ENCODE measurements at regions not wholly inside any gene's neighbourhood (a gene's known extent, or its start where the extent isn't known, plus 50 kb on each side); places are given as distances from the start of the nearest gene placed in this dataset.

DNA sequence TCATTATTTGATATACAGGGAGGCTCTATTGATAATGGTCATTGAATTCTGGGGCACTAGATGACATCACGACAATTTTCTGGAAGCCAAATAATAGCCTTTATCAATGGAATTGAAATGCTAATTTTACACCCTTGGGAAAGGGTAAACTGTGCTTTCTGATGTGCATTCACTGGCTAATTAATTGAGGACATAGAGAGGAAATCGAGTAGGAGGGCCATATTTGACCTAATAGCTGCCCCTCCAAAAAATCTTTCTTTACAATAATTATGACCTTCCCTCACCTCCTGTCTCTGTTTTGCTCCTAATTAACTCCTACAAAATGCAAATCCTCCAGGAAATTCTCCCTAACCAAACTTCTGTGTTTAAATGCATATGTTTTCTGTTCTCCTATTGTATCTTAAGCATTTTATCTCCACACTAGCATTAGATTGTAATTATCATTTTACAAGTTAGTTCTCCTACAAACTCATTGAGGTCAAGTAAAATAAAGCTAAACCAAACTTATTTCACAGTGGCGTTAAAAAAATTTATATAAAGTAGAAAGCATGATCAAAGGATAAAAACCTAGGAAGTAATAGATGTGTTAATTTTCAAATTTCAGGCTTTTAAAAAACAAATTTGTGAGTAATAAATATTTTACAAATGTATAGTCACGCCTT lies 1414.0 kb upstream of the AGA start:
- no peak for DNase-seq

DNA sequence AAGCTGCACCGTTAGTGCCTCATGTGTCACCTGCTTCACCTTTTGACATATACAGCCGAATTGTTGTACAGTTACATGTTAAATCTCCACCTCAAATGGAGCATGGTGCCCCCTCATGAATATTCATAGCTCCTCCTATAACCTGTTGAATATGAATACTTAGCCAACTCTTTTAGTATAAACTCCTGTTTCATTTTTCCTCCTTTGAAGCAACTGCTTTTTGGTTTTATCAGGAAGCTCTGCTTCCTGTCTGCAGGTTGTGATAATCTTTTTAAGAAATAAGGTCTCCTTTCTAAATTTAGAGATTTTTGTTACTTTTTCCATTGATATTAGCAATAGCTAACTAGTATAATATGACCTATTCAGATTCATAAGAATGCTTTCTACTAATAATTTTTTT lies 1429.2 kb upstream of the AGA start:
- DNase-seq: no peak

DNA sequence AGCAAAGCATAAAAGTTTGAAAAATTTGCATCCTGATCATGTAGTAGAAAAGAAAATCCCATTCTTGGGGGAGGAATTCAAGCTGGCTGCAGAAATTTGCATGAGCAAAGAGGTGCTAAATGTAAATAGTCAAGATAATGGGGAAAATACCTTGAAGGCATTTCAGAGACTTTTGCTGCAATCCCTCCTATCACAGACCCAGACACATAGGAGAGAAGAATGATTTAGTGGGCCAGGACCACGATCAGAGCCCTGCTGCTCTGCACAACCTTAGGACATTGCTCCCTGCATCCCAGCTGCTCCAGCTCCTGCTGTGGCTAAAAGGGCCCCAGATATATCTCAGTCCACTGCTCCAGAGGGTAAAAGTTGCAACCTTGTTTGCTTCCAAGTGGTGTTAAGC lies 1439.7 kb upstream of the AGA start:
- DNase-seq: no peak

- no peak for DNase-seq
Measured at GRCh38 chr4:178894126-178894525, 1451.9 kb upstream of the AGA start.

DNA sequence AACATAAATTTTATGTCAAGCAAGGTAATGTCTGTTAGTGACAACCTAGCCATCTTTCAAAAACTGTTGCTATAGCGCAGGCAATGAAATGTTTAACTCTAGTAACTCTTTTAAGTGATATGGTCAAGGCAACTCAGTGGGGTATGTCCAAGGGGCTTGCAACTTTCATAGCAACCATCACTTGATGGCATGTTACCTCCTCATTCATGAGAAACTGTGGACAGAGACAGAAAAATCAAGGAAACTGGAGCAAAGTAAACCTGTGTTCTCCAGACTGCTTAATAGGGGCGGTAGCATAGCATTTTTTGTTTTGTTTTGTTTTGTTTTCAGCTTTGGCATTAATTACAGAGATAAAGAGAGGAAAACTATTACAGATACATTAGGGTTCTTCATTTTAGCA lies 1456.8 kb upstream of the AGA start:
- no peak for DNase-seq

GRCh38 chr4:178917756-178918155 lies 1475.5 kb upstream of the AGA start:
- no peak for DNase-seq

GRCh38 chr4:178937130-178937529 lies 1494.9 kb upstream of the AGA start:
- DNase-seq: no peak

DNA sequence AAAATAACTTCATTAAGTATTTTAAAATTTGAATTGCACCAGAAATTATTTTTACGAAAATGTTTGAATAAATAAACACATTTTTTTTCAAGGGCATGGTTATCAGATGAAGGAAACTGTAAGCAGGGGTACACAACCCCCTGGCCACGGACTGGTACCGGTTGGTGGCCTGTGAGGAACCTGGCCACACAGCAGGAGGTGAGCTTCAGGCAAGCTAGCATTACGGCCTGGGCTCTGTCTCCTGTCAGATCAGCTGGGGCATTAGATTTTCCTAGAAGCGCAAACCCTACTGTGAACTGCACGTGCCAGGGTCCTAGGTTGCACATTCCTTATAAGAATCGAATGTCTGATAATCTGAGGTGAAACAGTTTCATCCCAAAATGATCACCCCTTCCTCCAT lies 1499.7 kb upstream of the AGA start:
- DNase-seq: no peak

GRCh38 chr4:178953447-178954120 lies 1511.3 kb upstream of the AGA start:
- DNase-seq: no peak

DNA sequence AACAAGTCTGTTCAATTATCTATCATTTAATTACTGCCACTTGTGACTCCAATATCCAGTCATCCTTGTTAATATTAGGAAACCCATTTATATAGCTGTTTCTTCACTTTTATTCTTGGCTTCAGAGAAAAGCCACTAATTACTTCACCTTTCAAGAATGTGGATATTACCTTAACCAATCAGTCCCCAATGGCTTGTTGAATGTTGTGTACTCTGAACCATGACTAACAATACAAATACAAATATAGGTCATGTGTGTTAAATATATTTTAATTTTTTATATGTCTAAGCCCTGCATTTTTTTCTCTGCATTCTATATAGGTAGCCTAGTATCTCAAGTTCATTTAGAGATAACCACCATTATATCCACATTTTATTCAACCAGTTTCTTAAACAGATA lies 1513.4 kb upstream of the AGA start:
- no peak for DNase-seq

GRCh38 chr4:178958725-178959440 lies 1516.6 kb upstream of the AGA start:
- DNase-seq: no peak

DNA sequence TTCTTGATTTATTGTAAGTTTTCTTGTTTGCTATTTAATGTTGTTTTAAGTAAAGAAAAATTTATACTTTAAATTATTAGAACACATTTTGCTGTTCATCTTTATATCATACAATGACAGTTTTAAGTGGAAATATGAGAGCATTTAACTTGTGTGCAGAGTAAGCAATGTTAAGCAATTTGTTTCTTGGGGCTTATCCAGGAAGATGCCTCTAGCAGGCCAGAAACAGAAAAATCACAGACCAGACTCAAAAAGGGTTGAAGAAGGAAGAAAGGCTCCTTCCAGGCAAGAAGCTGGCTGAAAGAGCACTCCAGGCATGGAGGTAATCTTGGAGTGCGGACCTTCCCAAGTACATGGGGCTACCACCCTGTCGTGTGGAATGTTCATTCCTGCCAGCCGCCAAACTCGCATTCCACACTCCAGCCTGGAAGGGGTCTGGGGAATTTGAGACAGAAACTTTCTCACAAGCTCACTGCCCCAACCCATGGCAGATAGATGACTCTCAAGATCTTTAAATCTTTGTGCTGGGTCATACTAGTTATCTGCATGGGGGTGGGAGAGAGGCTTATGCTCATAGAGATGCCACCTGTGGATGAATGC lies 1521.3 kb upstream of the AGA start:
- no peak for DNase-seq

- no peak for DNase-seq
Measured at GRCh38 chr4:178966644-178967043, 1524.4 kb upstream of the AGA start.

- DNase-seq: no peak
Measured at GRCh38 chr4:178970433-178971140, 1528.3 kb upstream of the AGA start.

DNA sequence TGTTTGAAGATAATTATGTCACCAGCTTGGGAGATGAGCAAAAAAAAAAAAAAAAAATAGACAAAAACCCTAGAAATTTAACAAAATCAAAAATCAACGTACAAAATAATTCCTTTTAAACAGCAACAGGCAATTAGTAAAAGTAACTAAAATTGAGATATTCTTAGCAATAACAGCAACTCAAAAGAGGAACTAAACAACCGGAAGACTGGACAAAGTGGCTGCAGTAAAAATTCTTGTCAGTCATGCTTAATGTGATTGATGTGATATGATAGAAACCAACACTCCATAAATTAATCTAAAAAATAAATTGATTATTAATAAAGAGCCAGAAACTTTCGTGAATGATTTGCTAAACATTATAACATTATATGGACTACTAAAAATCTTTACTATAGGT lies 1534.6 kb upstream of the AGA start:
- DNase-seq: no peak

DNA sequence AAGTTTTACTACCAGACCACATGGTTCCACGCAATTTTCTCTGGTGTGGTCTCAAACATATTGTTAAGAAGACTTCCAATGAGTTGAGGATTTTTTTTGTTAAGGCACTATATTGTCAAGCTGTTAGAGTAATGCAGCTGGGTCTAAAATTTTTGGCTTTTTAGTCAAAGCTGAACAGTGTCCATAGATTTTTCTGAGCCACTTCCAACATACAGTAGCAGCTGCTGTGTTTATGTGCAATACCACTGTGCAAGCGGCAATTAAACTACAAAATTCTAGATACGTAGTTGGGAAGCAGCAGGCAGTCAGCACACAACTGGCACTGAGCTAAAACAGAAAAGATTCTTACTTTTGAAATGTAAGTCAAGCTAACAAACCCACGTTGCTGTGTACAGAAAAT lies 1551.1 kb upstream of the AGA start:
- no peak for DNase-seq

DNA sequence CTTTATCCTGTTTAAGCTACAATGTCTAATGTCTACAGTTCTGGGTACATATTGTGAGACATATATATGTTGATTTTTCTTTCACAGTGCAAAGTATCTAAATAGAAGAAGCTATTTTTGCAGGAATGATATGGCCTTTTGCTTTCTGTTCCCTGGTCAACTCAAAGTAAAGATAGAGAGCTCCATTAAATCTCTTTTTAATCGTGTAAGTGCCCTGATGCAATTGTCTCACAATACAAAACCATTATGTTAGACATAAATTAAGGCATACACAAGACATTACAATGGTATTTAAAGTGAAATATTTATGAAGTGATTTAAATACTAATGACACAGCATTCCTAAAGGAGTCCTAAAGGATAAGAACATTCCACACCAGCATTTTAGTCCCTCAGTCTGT lies 1559.7 kb upstream of the AGA start:
- no peak for DNase-seq

DNA sequence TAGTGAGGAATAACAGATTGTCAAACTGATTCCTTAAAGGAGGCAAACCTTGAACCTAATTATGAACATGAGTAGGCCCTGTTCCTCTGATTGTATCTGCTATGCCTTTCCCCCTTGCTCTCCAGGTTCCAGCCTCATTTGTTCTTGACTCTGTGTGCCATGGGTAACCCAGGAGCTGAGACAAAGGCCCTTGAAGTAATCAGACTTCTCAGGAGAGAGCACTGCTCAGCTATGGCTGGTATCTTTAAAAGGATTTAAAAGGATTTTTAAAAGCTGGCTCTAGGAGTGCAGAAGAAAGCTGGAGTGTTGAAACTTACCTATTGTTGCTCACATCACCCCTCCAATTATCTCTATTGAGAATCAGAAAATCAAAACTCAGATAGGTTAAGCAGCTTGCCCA lies 1565.5 kb upstream of the AGA start:
- DNase-seq: no peak

DNA sequence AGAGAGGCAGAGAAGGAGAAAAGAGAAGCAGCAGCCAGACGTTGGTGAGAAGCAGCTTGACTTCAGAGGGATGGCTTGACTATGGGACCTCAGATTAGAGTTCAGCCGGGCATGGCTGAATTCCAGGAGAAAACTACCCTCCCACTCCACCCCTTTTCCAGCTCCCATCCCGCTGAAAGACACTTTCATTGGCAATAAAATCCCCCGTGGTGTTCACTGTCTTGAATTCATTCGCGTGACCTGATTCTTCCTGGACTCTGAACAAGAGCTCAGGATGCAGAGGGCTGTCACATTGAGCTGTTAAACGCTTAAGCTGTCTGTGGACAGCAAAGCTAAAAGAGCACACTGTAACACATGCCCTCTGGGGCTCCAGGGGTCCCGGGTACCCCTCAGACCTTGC lies 1575.3 kb upstream of the AGA start:
- no peak for DNase-seq

GRCh38 chr4:179027569-179027968 lies 1585.3 kb upstream of the AGA start:
- DNase-seq: no peak

DNA sequence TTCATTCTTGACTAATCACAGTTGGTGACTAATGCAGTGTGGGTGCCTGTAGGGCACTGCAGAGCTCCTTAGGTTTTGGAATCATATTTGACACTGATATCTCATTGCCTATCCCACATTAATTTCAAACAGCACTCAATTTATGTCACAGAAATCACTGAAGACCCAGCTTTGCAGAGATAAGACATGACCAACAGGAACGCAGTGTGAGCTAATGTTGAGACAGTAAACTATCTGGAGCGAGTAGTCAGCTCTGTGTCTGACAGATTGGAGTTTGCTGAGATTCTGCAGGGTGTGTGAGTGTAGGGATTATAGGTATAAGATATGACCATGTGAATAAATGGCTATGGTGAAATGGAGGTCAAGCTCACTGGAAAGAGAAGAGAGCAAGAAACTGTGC lies 1586.1 kb upstream of the AGA start:
- DNase-seq: no peak

GRCh38 chr4:179029683-179030082 lies 1587.4 kb upstream of the AGA start:
- no peak for DNase-seq

GRCh38 chr4:179040259-179040658 lies 1598.0 kb upstream of the AGA start:
- no peak for DNase-seq
